ENCODE measurements at regions not wholly inside any gene's neighbourhood (a gene's known extent, or its start where the extent isn't known, plus 50 kb on each side); places are given as distances from the start of the nearest gene placed in this dataset.

- DNase-seq, result no peak
Observed at GRCh38 chr3:59442046-59442445, 392.2 kb upstream of the CFAP20DC start.

GRCh38 chr3:59440285-59441028 is 390.6 kb upstream of the CFAP20DC start:
- no peak for DNase-seq

GRCh38 chr3:59438492-59438891 is 388.7 kb upstream of the CFAP20DC start:
- no peak for DNase-seq

- DNase-seq, result no peak
Observed at GRCh38 chr3:59436164-59436958, 386.5 kb upstream of the CFAP20DC start.

- no peak for DNase-seq
Observed at GRCh38 chr3:59433546-59433945, 383.7 kb upstream of the CFAP20DC start.

- DNase-seq, result no peak
Observed at GRCh38 chr3:59432665-59433064, 382.8 kb upstream of the CFAP20DC start.

GRCh38 chr3:59430341-59430740 is 380.5 kb upstream of the CFAP20DC start:
- no peak for DNase-seq

- no peak for DNase-seq
Observed at GRCh38 chr3:59429198-59429597, 379.4 kb upstream of the CFAP20DC start.

- no peak for DNase-seq
Observed at GRCh38 chr3:59426821-59427565, 377.2 kb upstream of the CFAP20DC start.

- no peak for DNase-seq
Observed at GRCh38 chr3:59425942-59426341, 376.1 kb upstream of the CFAP20DC start.

- no peak for DNase-seq
Observed at GRCh38 chr3:59425371-59425770, 375.5 kb upstream of the CFAP20DC start.

- no peak for DNase-seq
Observed at GRCh38 chr3:59424268-59425010, 374.6 kb upstream of the CFAP20DC start.

- no peak for DNase-seq
Observed at GRCh38 chr3:59423707-59424106, 373.9 kb upstream of the CFAP20DC start.

- no peak for DNase-seq
Observed at GRCh38 chr3:59422312-59422711, 372.5 kb upstream of the CFAP20DC start.

- DNase-seq, result no peak
Observed at GRCh38 chr3:59418836-59419235, 369.0 kb upstream of the CFAP20DC start.

GRCh38 chr3:59412516-59412915 is 362.7 kb upstream of the CFAP20DC start:
- DNase-seq, result no peak

GRCh38 chr3:59411694-59412093 is 361.9 kb upstream of the CFAP20DC start:
- no peak for DNase-seq

GRCh38 chr3:59411186-59411585 is 361.4 kb upstream of the CFAP20DC start:
- no peak for DNase-seq

GRCh38 chr3:59408047-59408624 is 358.3 kb upstream of the CFAP20DC start:
- no peak for DNase-seq

GRCh38 chr3:59407425-59407824 is 357.6 kb upstream of the CFAP20DC start:
- DNase-seq, result no peak

- DNase-seq, result no peak
Observed at GRCh38 chr3:59406943-59407342, 357.1 kb upstream of the CFAP20DC start.

GRCh38 chr3:59404851-59405250 is 355.0 kb upstream of the CFAP20DC start:
- no peak for DNase-seq

GRCh38 chr3:59404064-59404463 is 354.2 kb upstream of the CFAP20DC start:
- no peak for DNase-seq

Data from NCI-H1436 (cell line).